ENCODE measurements at regions not wholly inside any gene's neighbourhood (a gene's known extent, or its start where the extent isn't known, plus 50 kb on each side); places are given as distances from the start of the nearest gene placed in this dataset.

- Mint-ChIP-seq H3K27ac (no peak overlapping the region), H3K4me1 (peaks cover 29% of the 10 kb centered on the region), H3K9me3 (no peaks in the 10 kb centered on the region), H3K36me3 (ENCODE audit: low read depth) (no peaks in the 10 kb centered on the region), H3K27me3 (ENCODE audit: insufficient read depth, low read depth, poor library complexity) (peaks cover 9% of the 10 kb centered on the region), H3K4me3 (no peak overlapping the region)
- H3K79me2 ChIP-seq (replicated peaks; ENCODE audit: insufficient read depth), result no peaks in the 10 kb centered on the region
- no peaks in the 10 kb centered on the region for H3K36me3 ChIP-seq (ENCODE audit: insufficient read depth)
- no peak overlapping the region for H3K4me3 ChIP-seq
- no peak overlapping the region for H2AFZ ChIP-seq
- TF ChIP-seq STAT1 (IDR thresholded peaks at IDR 0.05; ENCODE audit: unreplicated experiment) (no peak), POLR2AphosphoS5 (IDR thresholded peaks at IDR 0.05; ENCODE audit: low read depth) (no peak), CREB1 (CRISPR knock-in tag; IDR thresholded peaks at IDR 0.05; ENCODE audit: low read depth) (no peak), CTCF (conservative IDR thresholded peaks at IDR 0.05; ENCODE audit: low read depth in 2 of 2) (no peak), NANOG (IDR thresholded peaks at IDR 0.05; ENCODE audit: borderline replicate concordance) (no peak), ZNF114 (CRISPR knock-in tag; IDR thresholded peaks at IDR 0.05) (no peak), ZNF462 (CRISPR knock-in tag; IDR thresholded peaks at IDR 0.05) (no peak), ETS1 (IDR thresholded peaks at IDR 0.05) (no peak), JUNB (IDR thresholded peaks at IDR 0.05; ENCODE audit: unreplicated experiment) (no peak), REST (IDR thresholded peaks at IDR 0.05; ENCODE audit: unreplicated experiment) (no peak), ZNF331 (CRISPR knock-in tag; IDR thresholded peaks at IDR 0.05; ENCODE audit: low read depth) (no peak), EZH2 (IDR thresholded peaks at IDR 0.05; ENCODE audit: low read depth, unreplicated experiment) (no peak), EZH2phosphoT487 (IDR thresholded peaks at IDR 0.05; ENCODE audit: unreplicated experiment) (no peak)
- no peak overlapping the region for H3K27ac ChIP-seq (ENCODE audit: low read depth)
- ATAC-seq (no peak), DNase-seq (ENCODE audit: low spot score) (no peak)
- H4K20me1 ChIP-seq (replicated peaks; ENCODE audit: insufficient read depth), result no peaks in the 10 kb centered on the region
- H3K9me2 ChIP-seq (ENCODE audit: insufficient read depth), result peaks cover 10% of the 10 kb centered on the region; the same call in 1 of the 2 replicates
- H3K27me3 ChIP-seq (ENCODE audit: insufficient read depth), result no peaks in the 10 kb centered on the region
- no peaks in the 10 kb centered on the region for H3F3A ChIP-seq (replicated peaks; ENCODE audit: low read depth)
- H3K4me1 ChIP-seq (ENCODE audit: insufficient read depth), result peaks cover 4% of the 10 kb centered on the region
- no peak overlapping the region for H3K4me2 ChIP-seq
Measured at GRCh38 chr6:6713657-6714056, 125.1 kb downstream of the LY86 start.
